WERI-Rb-1 (cell line): ENCODE measurements at regions not wholly inside any gene's neighbourhood (a gene's known extent, or its start where the extent isn't known, plus 50 kb on each side); places are given as distances from the start of the nearest gene placed in this dataset.
"Not testable (repeated sequence)": the region's sequence is repeated elsewhere in the genome, so short reads cannot be mapped to it uniquely, and the experiment has no call there.

ENCODE experiments used
- DNase-seq: peaks from one replicate; pipeline ENCODE4 v3.0.0-alpha.2; 2020
- H3K27ac ChIP-seq: fragments of 250-450 bp; sonication (Bioruptor Pico); 2 replicates; pipeline ENCODE4 v1.5.1; 2020; ENCODE audit warnings: mild to moderate bottlenecking, moderate library complexity
- H3K27me3 ChIP-seq: fragments of 250-450 bp; sonication (Bioruptor Pico); 2 replicates; pipeline ENCODE4 v1.5.1; 2021; ENCODE audit warnings: mild to moderate bottlenecking, low read depth, moderate library complexity; ENCODE audit not compliant: insufficient read depth, severe bottlenecking
- H3K36me3 ChIP-seq: fragments of 250-450 bp; sonication (Bioruptor Pico); 2 replicates; pipeline ENCODE4 v1.5.1; 2020; ENCODE audit warnings: mild to moderate bottlenecking, moderate library complexity
- H3K4me3 ChIP-seq: 2 replicates; pipeline ENCODE4 v1.5.1; 2011; ENCODE audit warnings: low read depth, mild to moderate bottlenecking, control low read depth, low read length
- H3K9me3 ChIP-seq: fragments of 250-450 bp; sonication (Bioruptor Pico); 2 replicates; pipeline ENCODE4 v1.5.1; 2021; ENCODE audit warnings: mild to moderate bottlenecking, moderate library complexity; ENCODE audit not compliant: severe bottlenecking
- CTCF ChIP-seq: IDR thresholded peaks from 2 replicates; pipeline ENCODE4 v1.5.1; 2011; ENCODE audit warnings: low read depth, mild to moderate bottlenecking, control low read depth, inconsistent platforms, low read length

GRCh38 chr1:80566867-80567266 is 1233.9 kb upstream of the ADGRL2 start:
- H3K27ac ChIP-seq = no peak overlapping the region
- no peaks in the 10 kb centered on the region for H3K9me3 ChIP-seq
- no peaks in the 10 kb centered on the region for H3K27me3 ChIP-seq
- no peaks in the 10 kb centered on the region for H3K36me3 ChIP-seq
- no peak overlapping the region for H3K4me3 ChIP-seq
- no peak for DNase-seq
- no peak for TF ChIP-seq CTCF

- TF ChIP-seq CTCF = no peak
- Histone ChIP-seq H3K27me3 (no peaks in the 10 kb centered on the region), H3K4me3 (no peak overlapping the region), H3K36me3 (no peaks in the 10 kb centered on the region), H3K27ac (no peak overlapping the region), H3K9me3 (no peaks in the 10 kb centered on the region)
- no peak for DNase-seq
Measured at GRCh38 chr1:80566123-80566522, 1234.6 kb upstream of the ADGRL2 start.

- no peaks in the 10 kb centered on the region for H3K36me3 ChIP-seq
- H3K27ac ChIP-seq = no peak overlapping the region
- H3K27me3 ChIP-seq = no peaks in the 10 kb centered on the region
Measured at GRCh38 chr1:80565406-80565805, 1235.3 kb upstream of the ADGRL2 start.

GRCh38 chr1:80542231-80542630 is 1258.5 kb upstream of the ADGRL2 start:
- Histone ChIP-seq H3K36me3 (no peaks in the 10 kb centered on the region), H3K27ac (no peak overlapping the region), H3K27me3 (no peaks in the 10 kb centered on the region), H3K4me3 (no peak overlapping the region), H3K9me3 (no peaks in the 10 kb centered on the region)
- DNase-seq = no peak
- TF ChIP-seq CTCF = no peak

More at GRCh38 chr1:80565406-80565805, 1235.3 kb upstream of the ADGRL2 start:
- no peaks in the 10 kb centered on the region for H3K9me3 ChIP-seq
- DNase-seq = no peak
- no peak overlapping the region for H3K4me3 ChIP-seq
- no peak for TF ChIP-seq CTCF

GRCh38 chr1:80540596-80540995 is 1260.1 kb upstream of the ADGRL2 start:
- DNase-seq = no peak
- H3K9me3 ChIP-seq = no peaks in the 10 kb centered on the region
- no peak for TF ChIP-seq CTCF

GRCh38 chr1:80540149-80540548 is 1260.6 kb upstream of the ADGRL2 start:
- no peak for DNase-seq
- H3K36me3 ChIP-seq = no peaks in the 10 kb centered on the region
- no peak overlapping the region for H3K4me3 ChIP-seq
- no peak overlapping the region for H3K27ac ChIP-seq
- no peak for TF ChIP-seq CTCF
- H3K27me3 ChIP-seq = no peaks in the 10 kb centered on the region
- H3K9me3 ChIP-seq = no peaks in the 10 kb centered on the region

More at GRCh38 chr1:80540596-80540995, 1260.1 kb upstream of the ADGRL2 start:
- Histone ChIP-seq H3K27me3 (no peaks in the 10 kb centered on the region), H3K27ac (no peak overlapping the region), H3K4me3 (no peak overlapping the region), H3K36me3 (no peaks in the 10 kb centered on the region)

GRCh38 chr1:80539298-80539697 is 1261.4 kb upstream of the ADGRL2 start:
- not testable (repeated sequence) for H3K9me3 ChIP-seq, H3K4me3 ChIP-seq, H3K27ac ChIP-seq, DNase-seq, H3K36me3 ChIP-seq, H3K27me3 ChIP-seq
